ENCODE measurements at regions not wholly inside any gene's neighbourhood (a gene's known extent, or its start where the extent isn't known, plus 50 kb on each side); places are given as distances from the start of the nearest gene placed in this dataset.
"Not testable (repeated sequence)": the region's sequence is repeated elsewhere in the genome, so short reads cannot be mapped to it uniquely, and the experiment has no call there.

GRCh38 chr21:35473496-35473895 is 424.4 kb upstream of the RUNX1 start:
- Histone ChIP-seq H3K27me3 (no peaks in the 10 kb centered on the region), H3K4me3 (no peak overlapping the region), H3K4me1 (no peaks in the 10 kb centered on the region), H3K9me3 (no peaks in the 10 kb centered on the region), H3K27ac (no peak overlapping the region), H3K36me3 (no peaks in the 10 kb centered on the region)
- no peak for TF ChIP-seq POLR2A (IDR thresholded peaks at IDR 0.05)
- no peak for TF ChIP-seq CTCF (IDR thresholded peaks at IDR 0.05)
- DNase-seq, result no peak

DNA sequence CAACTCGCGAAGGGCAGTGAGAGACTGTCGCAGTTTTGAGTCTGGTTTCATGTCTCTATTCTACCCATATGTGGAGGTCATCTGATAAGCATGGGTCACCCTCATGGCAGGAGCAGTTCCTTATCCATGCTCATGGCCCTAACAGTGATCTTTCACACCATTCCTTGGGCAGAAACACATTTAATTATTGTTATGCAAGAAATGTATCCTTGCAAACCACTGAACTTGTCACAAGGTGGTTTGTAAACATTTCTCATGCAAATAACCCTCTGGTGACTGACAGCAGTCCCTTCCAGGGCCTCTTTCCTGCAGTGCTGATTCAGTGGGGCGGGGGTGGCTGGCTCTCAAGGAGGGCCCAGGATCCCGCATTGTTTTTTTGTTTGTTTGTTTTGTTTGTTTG is 421.4 kb upstream of the RUNX1 start:
- Histone ChIP-seq H3K27ac (no peak overlapping the region), H3K4me3 (no peak overlapping the region), H3K36me3 (no peaks in the 10 kb centered on the region), H3K27me3 (no peaks in the 10 kb centered on the region), H3K9me3 (no peaks in the 10 kb centered on the region), H3K4me1 (no peaks in the 10 kb centered on the region)
- DNase-seq, result no peak
- no peak for TF ChIP-seq CTCF (IDR thresholded peaks at IDR 0.05)
- TF ChIP-seq POLR2A (IDR thresholded peaks at IDR 0.05), result no peak

DNA sequence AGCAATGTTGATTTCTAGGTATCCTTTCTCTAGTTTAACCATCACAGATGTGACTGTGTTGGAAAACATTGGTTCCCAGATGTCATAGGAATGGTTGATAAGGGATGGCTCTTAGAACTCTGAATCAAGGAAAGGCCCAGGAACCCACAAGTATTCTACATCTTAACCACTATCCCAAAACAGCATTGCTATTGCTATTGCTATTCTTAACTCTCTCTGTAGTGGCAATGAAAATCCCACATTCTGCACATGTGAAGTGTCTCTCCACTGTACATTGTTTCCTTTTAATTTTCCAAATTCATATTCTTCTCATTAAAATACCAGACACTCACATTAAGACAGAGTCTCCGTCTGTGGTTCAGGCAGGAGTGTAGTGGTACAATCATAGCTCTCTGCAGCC is 420.4 kb upstream of the RUNX1 start:
- Histone ChIP-seq H3K27me3 (no peaks in the 10 kb centered on the region), H3K36me3 (no peaks in the 10 kb centered on the region), H3K4me3 (no peak overlapping the region), H3K27ac (no peak overlapping the region), H3K4me1 (no peaks in the 10 kb centered on the region), H3K9me3 (no peaks in the 10 kb centered on the region)
- DNase-seq, result no peak
- TF ChIP-seq POLR2A (IDR thresholded peaks at IDR 0.05), result no peak
- TF ChIP-seq CTCF (IDR thresholded peaks at IDR 0.05), result no peak

- Histone ChIP-seq H3K36me3 (no peaks in the 10 kb centered on the region), H3K27ac (no peak overlapping the region), H3K9me3 (no peaks in the 10 kb centered on the region), H3K27me3 (no peaks in the 10 kb centered on the region), H3K4me3 (no peak overlapping the region), H3K4me1 (no peaks in the 10 kb centered on the region)
- no peak for DNase-seq
- TF ChIP-seq CTCF (IDR thresholded peaks at IDR 0.05) (no peak), POLR2A (IDR thresholded peaks at IDR 0.05) (no peak)
Observed at GRCh38 chr21:35468991-35469390, 419.9 kb upstream of the RUNX1 start.

DNA sequence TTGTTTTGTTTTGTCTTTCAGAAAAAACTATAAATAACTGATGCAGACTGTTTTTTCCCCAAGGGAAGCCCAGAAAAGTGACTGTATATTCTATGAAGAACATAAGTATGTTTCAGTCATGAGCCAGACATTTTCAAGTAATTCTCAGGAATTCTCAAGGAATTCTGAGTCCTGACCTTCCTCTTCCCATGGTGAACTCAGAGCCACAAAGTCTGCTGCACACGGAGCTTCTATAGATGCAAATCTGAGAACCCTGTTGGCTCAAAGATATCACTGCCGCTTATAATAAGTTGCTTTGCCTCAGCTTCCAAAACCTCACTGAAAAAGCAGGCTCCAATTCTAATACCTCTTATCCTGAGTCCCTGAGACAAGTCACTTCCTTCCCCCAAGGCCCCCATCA is 418.5 kb upstream of the RUNX1 start:
- Histone ChIP-seq H3K4me1 (no peaks in the 10 kb centered on the region), H3K36me3 (no peaks in the 10 kb centered on the region), H3K27ac (no peak overlapping the region), H3K27me3 (no peaks in the 10 kb centered on the region), H3K4me3 (no peak overlapping the region), H3K9me3 (no peaks in the 10 kb centered on the region)
- no peak for DNase-seq
- TF ChIP-seq CTCF (IDR thresholded peaks at IDR 0.05), result no peak
- no peak for TF ChIP-seq POLR2A (IDR thresholded peaks at IDR 0.05)

GRCh38 chr21:35466681-35467080 is 417.6 kb upstream of the RUNX1 start:
- H3K4me1 ChIP-seq, H3K27ac ChIP-seq, DNase-seq, H3K36me3 ChIP-seq, H3K27me3 ChIP-seq, H3K9me3 ChIP-seq, H3K4me3 ChIP-seq: not testable (repeated sequence)
